WTC11 (cell line): ENCODE measurements at regions not wholly inside any gene's neighbourhood (a gene's known extent, or its start where the extent isn't known, plus 50 kb on each side); places are given as distances from the start of the nearest gene placed in this dataset.
"Not testable (repeated sequence)": the region's sequence is repeated elsewhere in the genome, so short reads cannot be mapped to it uniquely, and the experiment has no call there.

Experiments used
- ATAC-seq: fragments of 200-7000 bp; cut with Tn5 transposase; 2 replicates; pipeline ENCODE4 v1.10.0; 2021; ENCODE audit warnings: mild to moderate bottlenecking, moderate library complexity
- CTCF ChIA-PET: fragments of 300-600 bp; sonication (Branson Sonifier 250); formaldehyde crosslinking; loops from one replicate; lab custom pipeline; 2021; ENCODE audit warnings: antibody characterized with exemption; lab: Charles Lee
- POLR2A ChIA-PET: fragments of 350-600 bp; sonication (Branson Sonifier 250); formaldehyde crosslinking; loops from one replicate; lab custom pipeline; 2021; ENCODE audit warnings: antibody characterized with exemption; lab: Charles Lee
- DNase-seq: peaks from one replicate; pipeline ENCODE4 v3.0.0; 2021; ENCODE audit warnings: low spot score
- H3K27ac Mint-ChIP-seq: 2 replicates; pipeline ENCODE4 v1.8.0; 2021; ENCODE audit warnings: mixed read lengths
- H3K27me3 Mint-ChIP-seq: 2 replicates; pipeline ENCODE4 v1.8.0; 2021; ENCODE audit warnings: low read depth, mild to moderate bottlenecking, moderate library complexity, mixed read lengths
- H3K36me3 Mint-ChIP-seq: 2 replicates; pipeline ENCODE4 v1.8.0; 2021; ENCODE audit warnings: mixed read lengths
- H3K4me1 Mint-ChIP-seq: 2 replicates; pipeline ENCODE4 v1.8.0; 2022; ENCODE audit warnings: mixed read lengths
- H3K4me3 Mint-ChIP-seq: 2 replicates; pipeline ENCODE4 v1.8.0; 2021; ENCODE audit warnings: mild to moderate bottlenecking, moderate library complexity, mixed read lengths
- H3K9me3 Mint-ChIP-seq: 2 replicates; pipeline ENCODE4 v1.8.0; 2021; ENCODE audit warnings: mixed read lengths
- AR ChIP-seq: fragments of 250-450 bp; sonication (Bioruptor Pico); IDR thresholded peaks from 2 replicates; pipeline ENCODE4 v1.9.0; 2021; ENCODE audit warnings: mild to moderate bottlenecking
- EMX1 ChIP-seq: fragments of 250-450 bp; sonication (Bioruptor Pico); IDR thresholded peaks from 2 replicates; pipeline ENCODE4 v1.8.0; 2021; ENCODE audit warnings: mild to moderate bottlenecking
- ESRRA ChIP-seq: sonication (generic); formaldehyde crosslinking; IDR thresholded peaks from 2 replicates; pipeline ENCODE4 v1.8.1; 2022; ENCODE audit warnings: mild to moderate bottlenecking, missing genetic modification reagents, borderline replicate concordance
- ETV6 ChIP-seq: sonication (generic); formaldehyde crosslinking; IDR thresholded peaks from 2 replicates; pipeline ENCODE4 v1.8.1; 2022; ENCODE audit warnings: mild to moderate bottlenecking, missing genetic modification reagents
- FOXJ3 ChIP-seq: sonication (generic); formaldehyde crosslinking; IDR thresholded peaks from 2 replicates; pipeline ENCODE4 v1.9.0; 2021; ENCODE audit warnings: missing genetic modification reagents, mild to moderate bottlenecking, borderline replicate concordance
- FOXP4 ChIP-seq: sonication (generic); formaldehyde crosslinking; IDR thresholded peaks from 2 replicates; pipeline ENCODE4 v1.8.0; 2022; ENCODE audit warnings: mild to moderate bottlenecking, missing genetic modification reagents
- JUN ChIP-seq: sonication (generic); formaldehyde crosslinking; IDR thresholded peaks from 2 replicates; pipeline ENCODE4 v1.8.0; 2023; ENCODE audit warnings: mild to moderate bottlenecking, missing genetic modification reagents
- NFYB ChIP-seq: sonication (generic); formaldehyde crosslinking; conservative IDR thresholded peaks from 2 replicates; pipeline ENCODE4 v1.8.0; 2022; ENCODE audit warnings: low read depth, missing genetic modification reagents
- NR1H2 ChIP-seq: sonication (generic); formaldehyde crosslinking; IDR thresholded peaks from 2 replicates; pipeline ENCODE4 v1.9.0; 2021; ENCODE audit warnings: mild to moderate bottlenecking, moderate library complexity, missing genetic modification reagents
- NR3C1 ChIP-seq: sonication (generic); formaldehyde crosslinking; conservative IDR thresholded peaks from 2 replicates; pipeline ENCODE4 v1.8.1; 2023; ENCODE audit warnings: low read depth, mild to moderate bottlenecking, missing genetic modification reagents
- RORB ChIP-seq: fragments of 250-450 bp; sonication (Bioruptor Pico); IDR thresholded peaks from 2 replicates; pipeline ENCODE4 v1.9.0; 2021; ENCODE audit warnings: mild to moderate bottlenecking
- SP1 ChIP-seq: sonication (generic); formaldehyde crosslinking; conservative IDR thresholded peaks from 2 replicates; pipeline ENCODE4 v1.8.1; 2022; ENCODE audit warnings: missing genetic modification reagents
- ZBTB43 ChIP-seq: sonication (generic); formaldehyde crosslinking; IDR thresholded peaks from 2 replicates; pipeline ENCODE4 v1.8.1; 2023; ENCODE audit warnings: mild to moderate bottlenecking, missing genetic modification reagents
- ZNF121 ChIP-seq: sonication (generic); formaldehyde crosslinking; IDR thresholded peaks from 2 replicates; pipeline ENCODE4 v1.8.0; 2023; ENCODE audit warnings: missing genetic modification reagents
- ZNF232 ChIP-seq: sonication (generic); formaldehyde crosslinking; IDR thresholded peaks from 2 replicates; pipeline ENCODE4 v1.8.0; 2022; ENCODE audit warnings: mild to moderate bottlenecking, missing genetic modification reagents
- ZNF396 ChIP-seq: fragments of 250-450 bp; sonication (Bioruptor Pico); IDR thresholded peaks from 2 replicates; pipeline ENCODE4 v1.8.0; 2021; ENCODE audit warnings: mild to moderate bottlenecking, moderate library complexity, borderline replicate concordance
- TF ChIP-seq, protein P1 (sequence below): sonication (generic); formaldehyde crosslinking; IDR thresholded peaks from 2 replicates; pipeline ENCODE4 v1.8.1; 2022; ENCODE audit warnings: mild to moderate bottlenecking, missing genetic modification reagents, moderate library complexity, borderline replicate concordance
- TF ChIP-seq, protein P2 (sequence below): sonication (generic); formaldehyde crosslinking; IDR thresholded peaks from 2 replicates; pipeline ENCODE4 v1.8.1; 2023; ENCODE audit warnings: mild to moderate bottlenecking, moderate library complexity, missing genetic modification reagents
- TF ChIP-seq, protein P3 (sequence below): sonication (generic); formaldehyde crosslinking; IDR thresholded peaks from 2 replicates; pipeline ENCODE4 v1.8.1; 2023; ENCODE audit warnings: mild to moderate bottlenecking, missing genetic modification reagents, moderate library complexity

DNA sequence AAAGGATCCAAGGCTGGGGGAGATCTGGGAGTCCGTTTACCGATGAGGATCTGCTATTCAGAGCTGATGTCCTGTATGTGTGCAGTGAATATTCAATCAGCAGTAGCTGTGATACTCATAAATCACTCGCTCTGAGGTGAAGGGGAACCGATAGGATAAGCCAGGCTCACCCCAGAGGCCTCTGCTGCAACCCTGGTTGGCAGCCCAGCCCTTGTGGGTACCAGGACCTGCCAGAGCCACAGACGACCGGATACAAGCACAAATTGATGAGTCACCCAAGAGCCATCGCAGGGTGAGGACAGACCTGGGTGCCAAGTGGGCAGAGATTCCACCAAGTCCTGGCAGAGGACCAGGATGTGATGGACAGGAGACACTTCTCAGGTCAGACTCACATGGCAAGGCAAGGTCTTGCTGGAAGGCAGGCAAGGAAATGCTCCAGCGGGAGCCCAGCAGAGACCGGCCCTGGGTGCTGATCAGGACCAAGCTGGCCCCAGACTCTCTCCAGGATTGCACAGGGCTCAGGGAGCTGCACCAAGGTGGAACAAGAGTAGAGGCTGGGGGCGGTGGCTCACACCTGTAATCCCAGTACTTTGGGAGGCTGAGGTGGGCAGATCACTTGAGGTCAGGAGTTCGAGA is 112.2 kb upstream of the ZNF479 start:
- Mint-ChIP-seq H3K27me3 (peaks cover 17% of the 10 kb centered on the region), H3K9me3 (peaks cover 61% of the 10 kb centered on the region), H3K36me3 (peaks cover 67% of the 10 kb centered on the region)
- H3K4me1 Mint-ChIP-seq, CTCF ChIA-PET, POLR2A ChIA-PET, H3K27ac Mint-ChIP-seq, H3K4me3 Mint-ChIP-seq, DNase-seq, ATAC-seq: not testable (repeated sequence)

DNA sequence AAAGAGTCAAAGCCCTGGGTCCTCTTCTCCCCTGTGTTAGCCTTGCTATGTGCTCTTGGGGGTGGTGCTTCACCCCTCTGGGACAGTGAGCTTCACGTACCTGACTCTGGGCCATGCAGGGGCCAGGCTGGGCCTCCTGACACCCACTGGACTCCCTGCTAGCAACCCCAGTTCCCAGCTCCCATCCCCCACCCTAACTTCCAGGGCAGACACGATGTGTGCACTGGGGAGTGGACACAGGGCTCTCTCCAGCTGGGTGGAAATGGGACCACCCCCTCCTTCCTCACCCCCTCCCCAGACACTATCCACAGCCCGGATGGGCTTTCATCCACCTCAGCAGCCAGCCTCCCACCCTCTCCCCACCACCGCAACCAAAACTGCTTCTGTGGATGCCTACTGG is 113.0 kb upstream of the ZNF479 start:
- POLR2A ChIA-PET, result no interaction called here
- DNase-seq, result no peak
- CTCF ChIA-PET, result no interaction called here
- no peak for ATAC-seq
- Mint-ChIP-seq H3K4me3 (no peak overlapping the region), H3K27ac (no peak overlapping the region), H3K36me3 (peaks cover 66% of the 10 kb centered on the region), H3K4me1 (no peaks in the 10 kb centered on the region), H3K27me3 (peaks cover 17% of the 10 kb centered on the region), H3K9me3 (peaks cover 63% of the 10 kb centered on the region)
- TF ChIP-seq JUN (CRISPR knock-in tag) (no peak), AR (no peak)

GRCh38 chr7:57250801-57251200 is 118.6 kb upstream of the ZNF479 start:
- no peak overlapping the region for H3K4me3 Mint-ChIP-seq
- H3K27me3 Mint-ChIP-seq, result peaks cover 7% of the 10 kb centered on the region
- peaks cover 64% of the 10 kb centered on the region for H3K36me3 Mint-ChIP-seq
- ATAC-seq (no peak), DNase-seq (no peak)
- H3K9me3 Mint-ChIP-seq, result peaks cover 53% of the 10 kb centered on the region
- ChIA-PET CTCF (no interaction called here), POLR2A (no interaction called here)
- no peaks in the 10 kb centered on the region for H3K4me1 Mint-ChIP-seq
- no peak overlapping the region for H3K27ac Mint-ChIP-seq
- no peak for TF ChIP-seq ZNF232 (CRISPR knock-in tag)
- TF ChIP-seq NR3C1 (CRISPR knock-in tag), result no peak
- no peak for TF ChIP-seq ESRRA (CRISPR knock-in tag)
- no peak for TF ChIP-seq FOXP4 (CRISPR knock-in tag)
- no peak for TF ChIP-seq FOXJ3
- no peak for TF ChIP-seq NR1H2

GRCh38 chr7:57256637-57257375 is 124.6 kb upstream of the ZNF479 start:
- H3K9me3 Mint-ChIP-seq, result peaks cover 23% of the 10 kb centered on the region
- H3K27me3 Mint-ChIP-seq, result no peaks in the 10 kb centered on the region; the same call in 1 of the 2 replicates
- no peak overlapping the region for H3K27ac Mint-ChIP-seq
- ATAC-seq, result no peak
- POLR2A ChIA-PET, result no interaction called here
- CTCF ChIA-PET, result no interaction called here
- peaks cover 56% of the 10 kb centered on the region for H3K36me3 Mint-ChIP-seq
- DNase-seq, result no peak
- H3K4me1 Mint-ChIP-seq, result no peaks in the 10 kb centered on the region
- no peak overlapping the region for H3K4me3 Mint-ChIP-seq
- no peak for TF ChIP-seq ZNF396 (CRISPR knock-in tag)
- TF ChIP-seq EMX1 (CRISPR knock-in tag), result no peak
- TF ChIP-seq, protein P1, sequence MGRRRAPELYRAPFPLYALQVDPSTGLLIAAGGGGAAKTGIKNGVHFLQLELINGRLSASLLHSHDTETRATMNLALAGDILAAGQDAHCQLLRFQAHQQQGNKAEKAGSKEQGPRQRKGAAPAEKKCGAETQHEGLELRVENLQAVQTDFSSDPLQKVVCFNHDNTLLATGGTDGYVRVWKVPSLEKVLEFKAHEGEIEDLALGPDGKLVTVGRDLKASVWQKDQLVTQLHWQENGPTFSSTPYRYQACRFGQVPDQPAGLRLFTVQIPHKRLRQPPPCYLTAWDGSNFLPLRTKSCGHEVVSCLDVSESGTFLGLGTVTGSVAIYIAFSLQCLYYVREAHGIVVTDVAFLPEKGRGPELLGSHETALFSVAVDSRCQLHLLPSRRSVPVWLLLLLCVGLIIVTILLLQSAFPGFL, result no peak
- no peak for TF ChIP-seq RORB (CRISPR knock-in tag)
- TF ChIP-seq ZNF121, result no peak
- no peak for TF ChIP-seq NR1H2
- TF ChIP-seq, protein P2, sequence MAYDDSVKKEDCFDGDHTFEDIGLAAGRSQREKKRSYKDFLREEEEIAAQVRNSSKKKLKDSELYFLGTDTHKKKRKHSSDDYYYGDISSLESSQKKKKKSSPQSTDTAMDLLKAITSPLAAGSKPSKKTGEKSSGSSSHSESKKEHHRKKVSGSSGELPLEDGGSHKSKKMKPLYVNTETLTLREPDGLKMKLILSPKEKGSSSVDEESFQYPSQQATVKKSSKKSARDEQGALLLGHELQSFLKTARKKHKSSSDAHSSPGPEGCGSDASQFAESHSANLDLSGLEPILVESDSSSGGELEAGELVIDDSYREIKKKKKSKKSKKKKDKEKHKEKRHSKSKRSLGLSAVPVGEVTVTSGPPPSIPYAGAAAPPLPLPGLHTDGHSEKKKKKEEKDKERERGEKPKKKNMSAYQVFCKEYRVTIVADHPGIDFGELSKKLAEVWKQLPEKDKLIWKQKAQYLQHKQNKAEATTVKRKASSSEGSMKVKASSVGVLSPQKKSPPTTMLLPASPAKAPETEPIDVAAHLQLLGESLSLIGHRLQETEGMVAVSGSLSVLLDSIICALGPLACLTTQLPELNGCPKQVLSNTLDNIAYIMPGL, result no peak
- TF ChIP-seq ZBTB43 (CRISPR knock-in tag), result no peak
- no peak for TF ChIP-seq NFYB (CRISPR knock-in tag)
- TF ChIP-seq SP1 (CRISPR knock-in tag), result no peak
- TF ChIP-seq, protein P3, sequence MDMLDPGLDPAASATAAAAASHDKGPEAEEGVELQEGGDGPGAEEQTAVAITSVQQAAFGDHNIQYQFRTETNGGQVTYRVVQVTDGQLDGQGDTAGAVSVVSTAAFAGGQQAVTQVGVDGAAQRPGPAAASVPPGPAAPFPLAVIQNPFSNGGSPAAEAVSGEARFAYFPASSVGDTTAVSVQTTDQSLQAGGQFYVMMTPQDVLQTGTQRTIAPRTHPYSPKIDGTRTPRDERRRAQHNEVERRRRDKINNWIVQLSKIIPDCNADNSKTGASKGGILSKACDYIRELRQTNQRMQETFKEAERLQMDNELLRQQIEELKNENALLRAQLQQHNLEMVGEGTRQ (CRISPR knock-in tag), result no peak
- no peak for TF ChIP-seq ETV6
